HL-60/S4 (cell line): ENCODE measurements at regions not wholly inside any gene's neighbourhood (a gene's known extent, or its start where the extent isn't known, plus 50 kb on each side); places are given as distances from the start of the nearest gene placed in this dataset.

ENCODE experiments used
- in situ Hi-C: fragments of 300-500 bp; cut with MboI; formaldehyde crosslinking; loops from 2 replicates; pipeline ENCODE4 v1.14.3; 2022; ENCODE audit warnings: low sequenced_read_pairs

DNA sequence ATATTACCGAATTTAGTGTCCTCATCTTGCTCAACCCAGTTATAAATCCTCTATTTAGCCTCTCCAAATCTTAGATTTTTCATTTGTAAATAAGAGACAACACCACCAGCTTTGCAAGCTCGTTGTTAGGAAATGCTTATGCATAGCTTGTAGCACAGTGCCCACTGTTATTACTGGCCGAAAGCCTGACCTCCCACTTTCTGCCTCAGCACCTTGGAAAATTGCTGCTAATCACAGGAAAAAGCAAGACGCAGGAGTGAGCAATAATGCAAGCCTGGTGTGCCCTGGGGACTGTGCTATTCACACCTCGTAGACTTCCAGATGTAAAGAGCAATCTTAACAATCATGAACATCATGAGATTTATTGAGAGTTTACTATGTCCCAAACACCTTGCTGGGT, 124.2 kb upstream of the ARL4C start:
- in situ Hi-C loops = no loop called here

DNA sequence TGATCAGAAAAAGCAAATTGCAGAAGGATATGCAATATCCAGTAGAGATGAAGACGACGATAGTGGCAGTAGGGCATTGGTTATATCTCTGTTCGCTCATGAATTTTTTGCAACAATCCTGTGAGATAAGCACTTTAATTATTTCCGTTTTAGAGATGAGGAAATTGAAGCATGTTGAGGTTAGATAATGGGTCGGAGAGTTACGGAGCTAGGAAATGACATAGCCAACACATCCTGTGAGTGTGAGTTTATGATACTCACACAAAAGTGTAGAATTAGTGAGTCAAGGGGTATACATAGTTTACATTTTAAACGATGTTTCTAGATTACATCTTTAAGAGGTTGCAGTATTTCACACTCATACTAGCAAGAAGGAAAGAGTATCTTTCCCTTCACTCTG, 123.1 kb upstream of the ARL4C start:
- in situ Hi-C loops = no loop called here

DNA sequence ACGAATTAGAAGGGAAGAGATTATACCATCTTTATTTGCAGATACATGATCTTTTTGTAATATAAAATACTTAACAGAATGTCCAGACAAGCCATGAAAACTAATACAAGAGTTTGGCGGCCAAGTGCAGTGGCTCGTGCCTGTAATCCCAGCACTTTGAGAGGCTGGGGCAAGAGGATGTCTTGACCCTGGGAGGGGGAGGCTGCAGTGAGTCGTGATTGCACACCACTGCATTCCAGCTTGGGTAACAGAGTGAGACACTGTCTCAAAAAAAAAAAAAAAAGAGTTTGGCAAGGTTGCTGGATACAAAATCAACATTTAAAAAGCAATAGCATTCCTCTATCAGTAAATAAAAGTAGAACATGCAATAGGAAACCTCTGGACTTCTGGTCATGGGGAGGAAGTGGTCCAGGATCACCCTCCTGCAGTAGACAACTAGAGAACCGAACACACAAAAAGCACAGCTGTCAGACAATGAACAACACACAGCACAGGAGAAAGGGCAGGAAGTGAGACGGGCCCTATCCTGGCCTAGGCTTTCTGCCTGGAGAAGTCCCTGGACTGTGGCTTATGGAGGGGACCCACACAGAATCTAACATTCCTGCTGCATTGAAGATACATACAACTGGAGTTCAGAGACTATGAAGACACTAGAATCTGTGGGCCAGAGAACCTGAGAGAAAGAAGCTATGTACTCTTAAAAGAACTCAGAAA, 118.9 kb upstream of the ARL4C start:
- in situ Hi-C loops = no loop called here

DNA sequence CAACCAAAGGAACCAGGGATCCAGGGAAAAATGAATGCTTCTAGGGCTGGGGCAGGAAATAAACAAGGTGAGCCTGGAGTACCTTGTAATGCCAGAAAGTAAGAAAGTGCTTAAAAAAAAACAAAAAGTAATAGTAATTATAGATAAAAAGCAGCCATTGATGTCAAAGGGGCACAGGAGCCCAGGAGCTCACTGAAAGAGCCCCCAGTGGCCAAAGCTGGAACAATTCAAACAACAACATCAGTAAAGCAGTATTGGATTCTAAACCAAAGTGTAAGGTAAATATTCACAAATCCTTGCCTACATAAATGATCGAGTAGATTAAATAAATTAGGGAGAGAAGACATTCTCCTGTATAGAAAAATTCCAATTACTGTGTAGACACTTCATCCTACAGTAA, 114.3 kb upstream of the ARL4C start:
- in situ Hi-C loops = no loop called here

DNA sequence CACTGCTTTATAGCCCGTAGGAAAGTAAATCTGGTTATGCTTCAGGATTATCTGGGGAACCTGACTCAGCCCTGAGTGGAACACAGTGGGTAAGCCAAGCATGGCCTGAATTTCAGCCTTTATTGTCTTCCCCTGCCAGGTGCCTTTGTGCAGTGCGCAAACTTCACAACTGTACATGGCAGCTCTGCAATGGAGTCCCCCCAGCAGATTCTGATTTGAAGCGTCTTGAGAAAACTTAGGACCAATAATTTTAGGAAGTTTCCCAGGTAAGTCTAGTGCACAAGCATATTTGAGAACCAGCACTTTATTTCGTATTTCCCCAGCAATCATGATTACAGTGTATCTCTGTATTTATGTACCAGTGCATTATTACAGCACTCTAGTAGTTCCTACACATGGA, 112.1 kb upstream of the ARL4C start:
- in situ Hi-C loops = no loop called here

DNA sequence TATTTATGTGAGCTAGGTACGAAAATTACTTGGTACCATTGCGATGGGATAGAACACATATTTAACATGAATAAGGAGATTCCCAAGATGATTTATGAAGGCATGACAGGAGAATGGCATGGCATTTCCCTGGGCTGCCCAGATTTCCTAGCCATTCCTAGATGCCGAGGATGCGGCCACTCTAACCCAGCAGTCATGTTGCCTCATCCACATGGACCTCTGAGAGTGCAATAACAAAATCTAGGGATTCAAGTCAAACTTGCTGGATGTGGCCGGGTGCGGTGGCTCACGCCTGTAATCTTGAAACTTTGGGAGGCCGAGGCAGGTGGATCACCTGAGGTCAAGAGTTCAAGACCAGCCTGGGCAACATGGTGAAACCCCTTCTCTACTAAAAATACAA, 110.8 kb upstream of the ARL4C start:
- in situ Hi-C loops = no loop called here

DNA sequence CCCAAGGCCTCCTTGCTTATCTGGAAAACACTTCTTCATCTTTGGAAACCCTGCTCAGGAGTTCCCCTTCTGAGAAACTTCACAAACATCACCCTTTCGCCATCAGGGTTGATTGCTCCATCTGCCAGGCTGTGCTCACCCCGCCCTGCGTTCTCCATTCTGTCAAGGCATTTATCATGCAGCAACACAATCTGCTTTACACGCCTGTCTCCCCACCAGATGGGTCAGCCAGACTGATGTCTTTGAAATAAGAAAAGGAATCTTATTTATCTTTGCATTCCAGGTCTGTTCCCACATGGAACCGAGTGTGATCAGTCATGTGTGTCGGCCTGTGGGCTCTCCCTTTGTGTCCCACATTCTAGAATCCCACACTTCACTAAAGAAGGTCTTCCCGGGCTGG, 110.0 kb upstream of the ARL4C start:
- in situ Hi-C loops = no loop called here

DNA sequence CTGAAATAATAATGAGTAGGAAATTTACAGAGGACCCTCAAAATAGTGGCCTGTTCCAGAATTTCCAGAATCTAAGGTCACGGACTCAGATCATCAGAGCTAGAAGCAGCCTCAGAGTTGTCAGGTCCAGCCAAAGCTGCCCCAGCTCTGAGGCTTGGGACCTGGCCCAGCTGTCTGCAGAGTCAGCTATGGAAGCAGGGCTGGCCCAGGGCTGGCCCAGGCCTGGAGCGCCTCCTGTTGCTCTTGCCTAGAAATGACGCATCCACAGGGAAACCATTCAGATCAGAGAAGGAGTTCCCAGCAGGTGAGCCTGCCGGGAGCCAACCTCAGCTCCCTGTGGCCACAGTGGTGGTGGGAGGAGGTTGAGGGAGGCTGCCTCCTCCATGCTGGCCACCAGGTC, 106.7 kb upstream of the ARL4C start:
- in situ Hi-C loops = no loop called here

DNA sequence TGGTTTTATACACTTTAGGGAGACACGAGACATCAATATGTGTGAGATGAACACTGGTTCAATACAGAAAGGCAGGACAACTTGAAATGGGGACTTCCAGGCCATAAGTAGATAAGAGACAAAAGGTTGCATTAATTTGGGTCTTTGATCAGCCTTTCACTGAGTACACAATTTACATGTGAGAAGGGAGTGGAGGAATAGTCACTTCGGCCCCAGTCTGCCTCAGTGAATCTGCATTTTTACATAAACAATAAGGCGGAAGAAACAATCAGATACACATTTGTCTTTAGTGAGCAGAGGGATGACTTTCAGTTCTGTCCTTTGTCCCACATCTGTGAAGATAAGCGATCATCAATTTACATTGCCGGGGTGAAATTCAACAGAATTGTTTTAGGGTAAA, 104.3 kb upstream of the ARL4C start:
- in situ Hi-C loops = no loop called here

DNA sequence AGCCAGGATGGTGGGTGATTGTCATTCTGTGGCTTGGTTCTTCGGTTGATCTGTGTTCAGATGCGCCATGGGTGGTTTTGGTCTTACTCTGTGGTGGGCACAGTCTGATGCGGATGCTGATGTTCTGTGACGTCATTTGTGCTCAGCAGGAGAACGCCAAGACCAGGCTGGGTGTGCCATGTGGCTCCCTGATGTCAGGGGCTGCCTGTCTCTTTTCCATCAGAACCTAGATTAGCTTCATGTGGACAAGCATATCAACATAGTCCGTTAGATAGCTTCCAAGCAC, 100.6 kb upstream of the ARL4C start:
- in situ Hi-C loops = no loop called here

DNA sequence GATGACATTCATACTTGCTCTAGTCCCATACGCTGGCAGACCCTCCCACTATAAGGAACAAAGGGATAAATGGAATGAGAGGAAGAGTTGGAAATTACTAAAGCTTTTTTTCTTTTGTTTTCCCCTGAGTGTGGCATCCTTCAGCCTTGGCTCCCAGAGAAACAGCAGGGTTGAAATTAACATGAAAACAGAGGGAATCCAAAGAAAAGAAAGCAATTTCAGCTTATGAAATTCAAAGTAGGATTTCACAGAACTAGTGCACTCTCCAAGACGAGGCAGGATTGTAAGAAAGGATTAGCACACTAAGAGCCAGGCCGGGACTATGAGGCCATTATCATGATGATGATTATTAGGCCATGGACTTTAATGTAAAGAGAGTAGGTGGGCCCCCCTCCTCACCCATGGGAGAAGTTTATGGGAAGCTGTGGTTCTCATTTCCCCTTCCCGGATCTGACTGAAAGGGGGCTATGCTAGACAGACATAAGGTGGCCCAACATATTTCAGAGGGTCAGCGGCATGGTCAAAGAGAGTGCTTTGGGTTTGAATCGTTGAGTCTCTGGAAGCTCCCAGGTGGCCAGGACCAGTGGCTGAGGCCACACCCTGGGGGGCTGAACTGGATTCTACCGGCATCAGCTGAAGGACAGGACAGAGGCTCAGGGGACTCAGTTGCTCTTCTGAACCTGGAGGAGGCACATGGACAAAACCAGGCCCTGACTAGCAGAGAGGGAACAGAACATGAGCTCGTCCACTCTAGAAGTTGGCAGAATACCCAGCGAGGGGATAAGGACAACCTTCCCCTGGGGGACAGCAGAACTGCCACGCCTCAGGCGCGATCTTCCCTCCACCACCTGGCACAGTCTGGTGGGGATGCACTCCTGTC, 100.1 kb upstream of the ARL4C start:
- in situ Hi-C loops = no loop called here

DNA sequence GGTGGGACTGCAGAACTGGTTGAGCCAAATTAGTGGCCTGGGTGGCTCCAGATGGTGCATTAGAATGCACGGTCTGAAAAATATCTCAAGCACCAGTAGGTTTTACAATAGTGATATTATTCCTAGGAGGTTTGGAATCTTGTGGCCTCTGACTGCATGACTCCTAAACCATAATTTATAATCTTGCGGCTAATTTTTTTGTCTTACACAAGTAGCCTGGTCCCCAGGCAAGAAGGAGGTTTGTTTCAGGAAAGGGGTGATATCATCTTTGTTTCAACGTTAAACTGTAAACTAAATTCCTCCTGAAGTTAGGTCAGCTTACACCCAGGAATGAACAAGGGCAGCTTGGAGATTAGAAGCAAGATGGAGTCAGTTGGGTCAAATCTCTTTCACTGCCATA, 98.9 kb upstream of the ARL4C start:
- in situ Hi-C loops = no loop called here

DNA sequence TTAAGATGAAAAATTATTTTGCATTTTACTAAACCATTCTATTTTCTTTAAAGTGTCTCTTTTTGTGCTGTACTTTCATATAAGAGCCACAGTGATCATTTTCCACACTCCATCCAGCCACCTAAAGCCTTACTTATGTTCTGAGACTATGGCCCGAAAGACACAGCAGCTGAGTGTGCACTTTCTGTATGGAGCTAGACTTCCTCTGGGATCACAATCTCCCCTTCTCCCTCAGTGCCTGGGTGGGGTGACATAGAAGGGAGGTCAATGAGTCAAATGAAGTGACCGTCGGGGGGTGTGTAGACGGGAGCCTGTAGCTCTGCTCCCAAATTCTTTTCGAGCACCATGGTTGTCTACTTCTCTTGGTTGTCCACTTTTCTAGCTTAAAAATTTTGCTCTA, 97.8 kb upstream of the ARL4C start:
- in situ Hi-C loops = no loop called here

DNA sequence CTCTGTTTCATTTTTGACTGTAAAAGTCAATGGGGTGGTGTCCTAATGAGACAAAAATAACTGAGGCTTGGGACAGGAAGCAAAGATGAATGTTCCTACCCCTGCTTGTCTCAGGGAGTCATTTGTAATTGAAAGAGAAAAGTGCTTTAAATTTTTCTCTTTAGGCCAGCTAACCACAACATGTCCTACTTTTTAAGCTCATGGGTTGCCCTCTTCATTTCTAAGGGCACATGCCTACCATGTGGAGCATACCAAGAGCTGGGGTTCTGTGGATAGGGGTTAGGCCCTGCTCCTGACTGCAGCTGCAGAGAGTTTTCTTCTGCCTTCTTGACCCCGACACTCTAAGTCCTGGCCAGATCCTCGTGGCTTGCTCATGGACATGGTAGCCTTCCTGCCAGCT, 96.8 kb upstream of the ARL4C start:
- in situ Hi-C loops = no loop called here

DNA sequence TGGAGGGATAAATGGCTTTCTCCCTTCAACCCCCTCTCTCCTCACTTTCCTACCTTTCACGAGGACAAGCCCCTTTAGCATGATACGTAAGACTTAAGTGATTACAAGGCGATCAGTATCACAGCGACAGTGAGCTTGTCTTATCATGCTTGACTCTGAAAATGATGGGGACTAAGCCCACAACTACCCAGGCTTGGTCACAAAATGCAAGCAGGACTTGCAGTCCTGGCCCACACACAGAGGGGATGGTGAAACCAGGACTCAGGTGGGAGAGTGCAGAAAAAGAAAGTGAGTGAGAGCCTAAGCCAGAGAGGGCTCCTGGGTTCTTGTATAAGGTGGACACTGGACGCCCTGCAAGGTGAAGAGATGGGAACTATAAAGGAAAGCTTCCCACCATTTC, 95.7 kb upstream of the ARL4C start:
- in situ Hi-C loops = no loop called here

DNA sequence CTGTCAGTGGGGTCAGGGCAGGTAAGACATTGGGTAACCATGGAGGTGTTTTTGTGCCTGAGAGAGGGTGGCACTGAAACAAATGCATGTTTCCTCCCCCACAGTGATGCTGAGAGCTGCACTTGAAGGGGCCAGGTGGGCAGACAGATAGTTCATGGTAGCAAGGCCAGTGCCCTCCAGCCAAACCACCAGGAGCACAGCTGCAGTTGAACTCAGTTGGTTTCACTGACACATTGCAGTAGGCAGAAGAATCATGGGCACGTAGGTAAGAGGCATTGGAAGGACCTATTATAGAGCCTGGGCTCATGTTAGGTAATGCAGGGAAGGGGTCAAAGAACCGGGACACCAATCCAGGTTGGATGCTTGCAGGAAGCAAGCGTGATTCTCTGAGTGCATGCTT, 93.2 kb upstream of the ARL4C start:
- in situ Hi-C loops = no loop called here

DNA sequence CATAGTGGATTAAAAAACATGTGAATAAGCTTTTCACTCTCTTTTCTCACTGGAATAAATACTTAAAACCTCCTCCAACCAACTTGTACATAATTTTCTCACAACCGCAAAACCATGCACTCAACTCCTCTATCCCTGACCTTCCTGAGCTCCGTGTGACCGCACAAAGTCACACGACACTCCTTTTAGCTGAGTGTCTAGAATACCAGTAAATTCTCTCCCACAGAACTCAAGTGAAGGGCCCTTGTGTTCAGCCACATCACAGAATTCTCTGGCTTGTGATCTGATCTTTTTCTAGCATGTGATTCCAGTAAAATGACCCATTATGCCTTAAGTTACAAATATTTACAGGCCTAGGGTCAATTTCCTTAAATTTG, 91.2 kb upstream of the ARL4C start:
- in situ Hi-C loops = no loop called here

DNA sequence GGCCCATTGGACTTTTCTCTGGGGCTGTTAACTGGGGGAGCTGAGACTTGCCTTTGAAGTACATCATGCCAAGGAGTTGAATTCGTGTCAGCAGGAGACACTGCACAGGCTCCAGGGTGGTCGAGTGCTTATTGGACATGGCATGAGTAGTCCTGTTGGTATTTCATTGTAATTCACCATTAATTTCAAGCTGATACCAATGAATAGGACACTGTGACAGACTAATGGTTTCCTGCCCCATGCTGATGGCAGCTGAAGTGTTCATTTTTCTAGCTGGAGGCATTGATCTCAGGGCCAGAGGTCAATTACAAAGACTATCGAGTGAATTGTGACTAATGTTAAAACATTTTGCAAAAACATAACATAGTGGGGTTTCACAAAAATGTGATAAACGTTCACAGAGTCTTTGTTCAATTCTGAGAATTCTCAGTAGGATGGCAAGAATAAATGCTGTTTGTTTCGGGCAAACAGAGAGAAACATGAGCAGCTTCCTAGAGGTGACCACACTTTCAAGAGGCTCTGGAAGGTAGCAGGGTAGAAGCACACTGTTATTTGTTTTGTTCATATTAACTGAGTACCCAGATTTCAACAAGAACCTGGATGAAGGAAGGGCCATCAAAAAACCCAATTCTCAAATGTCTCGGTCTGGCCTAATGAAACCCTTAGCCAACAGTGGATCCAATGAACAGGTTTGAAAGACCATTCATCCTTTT, 90.6 kb upstream of the ARL4C start:
- in situ Hi-C loops = no loop called here

DNA sequence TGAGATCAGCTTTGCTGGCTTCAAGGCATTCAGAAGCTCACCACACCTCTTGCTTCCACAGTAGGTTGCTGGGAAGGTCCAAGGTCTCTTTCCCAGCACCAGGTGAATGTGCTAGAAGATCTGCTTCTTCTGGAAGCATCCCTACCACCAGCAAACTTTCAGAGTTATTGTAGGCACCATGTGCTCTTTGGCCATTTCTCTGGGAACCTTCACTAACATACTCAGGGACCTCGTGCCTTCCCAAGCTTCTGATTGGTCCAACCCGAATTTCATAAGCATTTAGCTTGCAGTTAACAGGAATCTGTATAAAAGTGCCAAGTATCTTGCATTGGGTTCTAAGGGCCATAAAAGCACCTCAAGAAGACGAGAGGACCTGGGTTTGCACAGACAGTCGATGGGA, 86.5 kb upstream of the ARL4C start:
- in situ Hi-C loops = no loop called here

DNA sequence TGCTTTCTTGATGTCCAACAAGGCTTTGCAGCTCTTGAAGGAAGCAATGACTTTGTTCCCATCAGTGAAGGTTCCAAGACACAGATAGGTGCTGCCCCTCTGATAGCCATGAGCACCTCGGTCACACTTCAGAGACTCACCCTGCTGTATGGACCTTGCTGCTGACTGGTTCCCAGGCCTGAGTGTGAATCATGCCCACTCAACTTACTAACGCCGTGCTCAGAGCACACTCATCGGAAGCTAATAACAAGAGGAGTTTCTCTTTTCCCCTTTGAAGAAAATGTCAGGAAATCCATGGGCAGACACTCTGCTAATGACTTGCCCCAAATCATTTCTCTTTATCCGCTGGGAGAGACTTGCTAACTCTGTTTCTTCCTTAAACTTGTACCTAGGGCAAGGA, 83.8 kb upstream of the ARL4C start:
- in situ Hi-C loops = no loop called here

DNA sequence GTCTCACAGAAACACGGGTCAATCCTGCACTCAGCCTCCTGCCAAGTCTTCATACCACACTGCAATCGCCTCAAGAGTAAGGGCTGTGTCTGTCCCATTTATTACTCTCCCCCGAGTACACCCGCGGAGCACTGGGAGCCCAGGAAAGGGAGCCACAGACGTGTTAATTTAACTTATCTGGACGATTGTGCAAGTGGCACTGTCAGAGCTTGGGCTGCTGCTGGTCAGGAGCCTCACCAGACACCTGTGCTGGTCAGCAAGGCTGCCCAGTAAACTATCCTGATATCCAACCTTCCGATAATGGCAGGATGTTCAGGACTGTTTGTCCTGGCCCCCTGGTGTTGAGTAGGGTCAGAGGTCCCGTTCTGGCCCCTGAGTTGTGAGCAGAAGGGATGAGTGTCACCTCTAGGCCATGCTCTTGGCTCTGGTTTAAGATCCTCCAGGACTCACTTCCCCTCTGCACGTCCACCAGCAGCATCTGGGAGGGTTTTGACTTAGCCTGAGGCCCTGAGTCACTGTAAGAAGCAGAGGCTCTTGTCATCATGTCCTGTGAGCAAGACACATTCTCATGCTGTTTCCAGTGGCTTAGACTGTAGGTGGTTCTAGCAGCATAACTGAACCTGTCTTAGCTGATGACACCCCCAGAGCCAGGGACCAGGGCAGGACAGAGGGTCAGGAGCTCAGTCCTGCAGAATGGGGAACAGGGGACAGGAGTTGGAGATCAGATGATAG, 82.5 kb upstream of the ARL4C start:
- in situ Hi-C loops = no loop called here

DNA sequence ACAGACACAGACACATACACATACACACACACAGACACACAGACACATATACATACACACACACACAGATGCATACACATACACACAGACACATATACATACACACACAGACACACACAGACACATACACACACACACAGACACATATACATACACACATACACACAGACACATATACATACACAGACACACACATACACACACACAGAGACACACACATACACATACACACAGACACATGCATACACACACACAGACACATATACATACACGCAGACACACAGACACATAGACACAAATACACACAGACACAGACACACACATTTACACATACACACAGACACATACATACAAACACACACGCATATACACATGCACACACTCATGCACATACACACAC, 81.5 kb upstream of the ARL4C start:
- in situ Hi-C loops = no loop called here
